Panc1 (cell line): ENCODE measurements at regions not wholly inside any gene's neighbourhood (a gene's known extent, or its start where the extent isn't known, plus 50 kb on each side); places are given as distances from the start of the nearest gene placed in this dataset.

Experiments used
- ATAC-seq: fragments of 200-7000 bp; cut with Tn5 transposase; 2 replicates; pipeline ENCODE4 v1.9.1; 2020; ENCODE audit warnings: mild to moderate bottlenecking, moderate library complexity
- BruUV-seq: library from RNA; stranded (reverse); fragments of 400-500 nt; replicated peaks from 2 replicates; lab custom pipeline; 2021; lab: Mats Ljungman, UMichigan
- CTCF ChIA-PET: fragments of 300-600 bp; sonication (Branson Sonifier 250); formaldehyde crosslinking; loops from one replicate; lab custom pipeline; 2022; ENCODE audit warnings: antibody characterized with exemption; lab: Charles Lee
- POLR2A ChIA-PET: fragments of 300-600 bp; sonication (Branson Sonifier 250); formaldehyde crosslinking; loops from one replicate; lab custom pipeline; 2022; ENCODE audit warnings: antibody characterized with exemption; lab: Charles Lee
- DNase-seq: peaks from one replicate; pipeline ENCODE4 v3.0.0-alpha.2; 2010; ENCODE audit warnings: low read depth, low spot score
- H3K27ac ChIP-seq: 2 replicates; pipeline ENCODE4 v1.5.1; 2011; ENCODE audit warnings: mild to moderate bottlenecking, low read length, inconsistent platforms
- H3K27me3 ChIP-seq: fragments of 200-500 bp; sonication (Bioruptor generic); 2 replicates; pipeline ENCODE4 v1.6.0; 2014; ENCODE audit warnings: low read length, inconsistent platforms; ENCODE audit not compliant: control insufficient read depth, insufficient read depth
- H3K36me3 ChIP-seq: fragments of 200-500 bp; sonication (Bioruptor generic); 2 replicates; pipeline ENCODE4 v1.5.1; 2014; ENCODE audit warnings: inconsistent platforms, mild to moderate bottlenecking, low read length, moderate library complexity; ENCODE audit not compliant: control insufficient read depth, insufficient read depth
- H3K4me1 ChIP-seq: 2 replicates; pipeline ENCODE4 v1.5.1; 2011; ENCODE audit warnings: inconsistent platforms, mild to moderate bottlenecking, low read length, moderate library complexity; ENCODE audit not compliant: control insufficient read depth, insufficient read depth
- H3K4me3 ChIP-seq, 2 experiments: 2 replicates each; pipeline ENCODE4 v1.5.1; 2011 to 2012; ENCODE audit warnings: low read depth in 2 of 2, low read length in 2 of 2, mild to moderate bottlenecking in 2 of 2, inconsistent platforms in 1 of 2, moderate library complexity in 1 of 2
- H3K9me3 ChIP-seq: fragments of 200-500 bp; sonication (Bioruptor generic); 2 replicates; pipeline ENCODE4 v1.5.1; 2014; ENCODE audit warnings: low read depth, mild to moderate bottlenecking, inconsistent platforms, low read length, moderate library complexity; ENCODE audit not compliant: control insufficient read depth, insufficient read depth
- POLR2AphosphoS5 ChIP-seq: IDR thresholded peaks from 2 replicates; pipeline ENCODE4 v1.6.1; 2012; ENCODE audit warnings: mild to moderate bottlenecking, low read depth, low read length, moderate library complexity
- SIN3A ChIP-seq: IDR thresholded peaks from 2 replicates; pipeline ENCODE4 v1.6.1; 2012; ENCODE audit warnings: low read depth, mild to moderate bottlenecking, low read length, moderate library complexity, borderline replicate concordance; ENCODE audit not compliant: insufficient read depth
- TCF7L2 ChIP-seq: IDR thresholded peaks from 2 replicates; pipeline ENCODE4 v1.6.1; 2011; ENCODE audit warnings: mild to moderate bottlenecking, low read depth, low read length, inconsistent platforms
- in situ Hi-C: cut with HindIII; loops from 2 replicates; pipeline ENCODE4 v1.10.0; 2016; ENCODE audit warnings: low sequenced_read_pairs, low pct_unique_long_range_greater_than_20kb
- intact Hi-C: fragments of 100-400 bp; cut with micrococcal nuclease; formaldehyde crosslinking; loops from one replicate; pipeline ENCODE4 v1.10.0; 2022; ENCODE audit not compliant: unreplicated experiment
- TF ChIP-seq, protein P1 (sequence below): fragments of 450-650 bp; IDR thresholded peaks from 2 replicates; pipeline ENCODE4 v1.5.1; 2017; ENCODE audit warnings: mild to moderate bottlenecking
- TF ChIP-seq, protein P2 (sequence below), 2 experiments: IDR thresholded peaks; 2 replicates each; pipeline ENCODE4 v1.6.1; 2011 to 2012; ENCODE audit warnings: low read depth in 2 of 2, control low read depth in 1 of 2, low read length in 1 of 2, mild to moderate bottlenecking in 1 of 2, moderate library complexity in 1 of 2; ENCODE audit not compliant: insufficient read depth in 1 of 2

DNA sequence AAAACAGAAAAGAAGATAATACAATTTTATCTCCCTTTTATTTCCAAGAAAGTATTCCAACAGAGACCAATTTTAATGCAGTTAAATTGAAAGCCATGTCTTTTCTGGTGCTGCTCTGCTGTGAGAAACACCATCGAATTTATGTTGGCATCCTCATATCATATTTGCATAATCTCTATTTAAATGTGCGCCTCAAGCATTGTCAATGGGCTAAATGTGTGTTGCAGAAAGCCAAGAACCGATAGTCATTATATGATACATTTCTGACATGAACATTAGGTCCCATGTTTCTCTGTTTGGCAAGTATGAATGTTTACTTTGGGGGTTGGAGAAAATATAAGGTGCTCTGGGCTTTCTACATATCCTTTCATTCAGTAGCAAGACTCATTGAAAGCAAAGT, 1023.5 kb upstream of the CELF2 start:
- Histone ChIP-seq H3K27ac (no peak overlapping the region), H3K4me3 (no peak overlapping the region), H3K4me1 (no peaks in the 10 kb centered on the region), H3K9me3 (no peaks in the 10 kb centered on the region), H3K36me3 (no peaks in the 10 kb centered on the region), H3K27me3 (no peaks in the 10 kb centered on the region)
- TF ChIP-seq SIN3A, result no peak
- no peak for TF ChIP-seq TCF7L2
- TF ChIP-seq, protein P1, sequence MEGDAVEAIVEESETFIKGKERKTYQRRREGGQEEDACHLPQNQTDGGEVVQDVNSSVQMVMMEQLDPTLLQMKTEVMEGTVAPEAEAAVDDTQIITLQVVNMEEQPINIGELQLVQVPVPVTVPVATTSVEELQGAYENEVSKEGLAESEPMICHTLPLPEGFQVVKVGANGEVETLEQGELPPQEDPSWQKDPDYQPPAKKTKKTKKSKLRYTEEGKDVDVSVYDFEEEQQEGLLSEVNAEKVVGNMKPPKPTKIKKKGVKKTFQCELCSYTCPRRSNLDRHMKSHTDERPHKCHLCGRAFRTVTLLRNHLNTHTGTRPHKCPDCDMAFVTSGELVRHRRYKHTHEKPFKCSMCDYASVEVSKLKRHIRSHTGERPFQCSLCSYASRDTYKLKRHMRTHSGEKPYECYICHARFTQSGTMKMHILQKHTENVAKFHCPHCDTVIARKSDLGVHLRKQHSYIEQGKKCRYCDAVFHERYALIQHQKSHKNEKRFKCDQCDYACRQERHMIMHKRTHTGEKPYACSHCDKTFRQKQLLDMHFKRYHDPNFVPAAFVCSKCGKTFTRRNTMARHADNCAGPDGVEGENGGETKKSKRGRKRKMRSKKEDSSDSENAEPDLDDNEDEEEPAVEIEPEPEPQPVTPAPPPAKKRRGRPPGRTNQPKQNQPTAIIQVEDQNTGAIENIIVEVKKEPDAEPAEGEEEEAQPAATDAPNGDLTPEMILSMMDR, result no peak
- TF ChIP-seq POLR2AphosphoS5, result no peak
- TF ChIP-seq, protein P2, sequence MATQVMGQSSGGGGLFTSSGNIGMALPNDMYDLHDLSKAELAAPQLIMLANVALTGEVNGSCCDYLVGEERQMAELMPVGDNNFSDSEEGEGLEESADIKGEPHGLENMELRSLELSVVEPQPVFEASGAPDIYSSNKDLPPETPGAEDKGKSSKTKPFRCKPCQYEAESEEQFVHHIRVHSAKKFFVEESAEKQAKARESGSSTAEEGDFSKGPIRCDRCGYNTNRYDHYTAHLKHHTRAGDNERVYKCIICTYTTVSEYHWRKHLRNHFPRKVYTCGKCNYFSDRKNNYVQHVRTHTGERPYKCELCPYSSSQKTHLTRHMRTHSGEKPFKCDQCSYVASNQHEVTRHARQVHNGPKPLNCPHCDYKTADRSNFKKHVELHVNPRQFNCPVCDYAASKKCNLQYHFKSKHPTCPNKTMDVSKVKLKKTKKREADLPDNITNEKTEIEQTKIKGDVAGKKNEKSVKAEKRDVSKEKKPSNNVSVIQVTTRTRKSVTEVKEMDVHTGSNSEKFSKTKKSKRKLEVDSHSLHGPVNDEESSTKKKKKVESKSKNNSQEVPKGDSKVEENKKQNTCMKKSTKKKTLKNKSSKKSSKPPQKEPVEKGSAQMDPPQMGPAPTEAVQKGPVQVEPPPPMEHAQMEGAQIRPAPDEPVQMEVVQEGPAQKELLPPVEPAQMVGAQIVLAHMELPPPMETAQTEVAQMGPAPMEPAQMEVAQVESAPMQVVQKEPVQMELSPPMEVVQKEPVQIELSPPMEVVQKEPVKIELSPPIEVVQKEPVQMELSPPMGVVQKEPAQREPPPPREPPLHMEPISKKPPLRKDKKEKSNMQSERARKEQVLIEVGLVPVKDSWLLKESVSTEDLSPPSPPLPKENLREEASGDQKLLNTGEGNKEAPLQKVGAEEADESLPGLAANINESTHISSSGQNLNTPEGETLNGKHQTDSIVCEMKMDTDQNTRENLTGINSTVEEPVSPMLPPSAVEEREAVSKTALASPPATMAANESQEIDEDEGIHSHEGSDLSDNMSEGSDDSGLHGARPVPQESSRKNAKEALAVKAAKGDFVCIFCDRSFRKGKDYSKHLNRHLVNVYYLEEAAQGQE (IDR thresholded peaks at IDR 0.05; ENCODE audit: insufficient read depth in 1 of 2, low read depth in 2 of 2, low read length in 1 of 2), result no peak
- no peak for ATAC-seq
- POLR2A ChIA-PET, result no interaction called here
- CTCF ChIA-PET, result no interaction called here
- DNase-seq, result no peak
- intact Hi-C loops (no loop called here), in situ Hi-C loops (no loop called here)
- BruUV-seq, result no TSS peak

DNA sequence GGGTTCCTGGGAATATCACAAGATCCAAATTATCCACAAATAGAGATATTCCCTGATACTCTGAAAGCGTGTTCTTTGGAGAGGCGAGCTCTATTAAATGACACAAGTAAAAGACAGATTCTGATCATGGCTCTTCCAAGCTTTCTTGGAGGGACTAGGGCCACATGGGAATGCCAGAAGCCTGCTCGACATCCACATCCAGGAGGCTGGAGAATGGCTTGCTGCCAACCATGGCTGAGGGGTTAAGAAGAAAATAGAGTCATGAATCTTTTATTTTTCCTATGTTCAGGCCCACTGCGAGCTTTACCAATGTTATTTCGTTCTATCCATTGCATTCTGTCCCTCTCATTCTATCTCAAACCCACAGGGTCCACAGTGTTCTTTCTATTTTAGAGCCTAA, 1018.0 kb upstream of the CELF2 start:
- in situ Hi-C loops, result no loop called here
- Histone ChIP-seq H3K36me3 (no peaks in the 10 kb centered on the region), H3K4me3 (no peak overlapping the region), H3K9me3 (no peaks in the 10 kb centered on the region), H3K27me3 (no peaks in the 10 kb centered on the region), H3K27ac (no peak overlapping the region), H3K4me1 (no peaks in the 10 kb centered on the region)
- POLR2A ChIA-PET, result no interaction called here
- TF ChIP-seq SIN3A, result no peak
- no peak for TF ChIP-seq TCF7L2
- TF ChIP-seq, protein P1, result no peak
- TF ChIP-seq POLR2AphosphoS5, result no peak
- TF ChIP-seq, protein P2 (IDR thresholded peaks at IDR 0.05; ENCODE audit: insufficient read depth in 1 of 2, low read depth in 2 of 2, low read length in 1 of 2), result no peak
- no TSS peak for BruUV-seq
- no peak for ATAC-seq
- CTCF ChIA-PET, result no interaction called here
- intact Hi-C loops, result no loop called here
- DNase-seq, result no peak
